Rectal smooth muscle tissue (tissue), 1 donor: ENCODE measurements at regions not wholly inside any gene's neighbourhood (a gene's known extent, or its start where the extent isn't known, plus 50 kb on each side); places are given as distances from the start of the nearest gene placed in this dataset.

Experiments used
- H3K27ac ChIP-seq: one replicate; pipeline ENCODE4 v1.7.0; 2013; ENCODE audit warnings: low read depth, low read length, inconsistent platforms
- H3K27me3 ChIP-seq: one replicate; pipeline ENCODE4 v1.7.0; 2013; ENCODE audit warnings: low read length; ENCODE audit not compliant: control insufficient read depth, insufficient read depth
- H3K36me3 ChIP-seq: one replicate; pipeline ENCODE4 v1.7.0; 2013; ENCODE audit warnings: low read length; ENCODE audit not compliant: control insufficient read depth, insufficient read depth
- H3K4me1 ChIP-seq: one replicate; pipeline ENCODE4 v1.7.0; 2013; ENCODE audit warnings: low read length; ENCODE audit not compliant: control insufficient read depth, insufficient read depth
- H3K4me3 ChIP-seq: one replicate; pipeline ENCODE4 v1.7.0; 2013; ENCODE audit warnings: low read length
- H3K9ac ChIP-seq: one replicate; pipeline ENCODE4 v1.7.0; 2013; ENCODE audit warnings: low read length

DNA sequence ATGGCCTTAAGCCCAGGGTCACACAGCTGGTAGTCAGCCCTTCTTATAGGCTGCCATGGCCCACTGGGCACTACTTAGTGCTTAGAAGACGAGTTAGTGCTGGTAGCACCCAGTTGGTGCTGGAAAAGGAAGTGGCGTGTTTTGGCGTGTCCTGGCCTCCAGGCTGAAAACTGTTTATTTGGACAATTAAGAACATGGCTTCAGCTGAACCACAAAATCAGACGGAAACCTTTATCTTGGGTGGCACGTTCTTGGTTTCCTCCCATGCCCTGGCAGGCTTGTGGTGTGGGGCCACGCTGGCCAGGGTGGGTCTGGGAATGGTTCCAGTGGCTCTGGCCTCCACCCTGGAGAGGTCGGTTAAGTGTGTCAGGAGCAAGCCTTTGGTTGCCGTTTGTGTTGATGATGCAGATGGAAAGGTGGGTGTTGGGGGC, 141.5 kb upstream of the HAAO start:
- H3K9ac ChIP-seq, result no peak overlapping the region
- no peaks in the 10 kb centered on the region for H3K27me3 ChIP-seq
- no peaks in the 10 kb centered on the region for H3K36me3 ChIP-seq
- H3K4me3 ChIP-seq, result no peak overlapping the region
- peaks cover 19% of the 10 kb centered on the region for H3K4me1 ChIP-seq
- H3K27ac ChIP-seq, result no peak overlapping the region

GRCh38 chr2:42932271-42933151, 140.1 kb upstream of the HAAO start:
- Histone ChIP-seq H3K9ac (no peak overlapping the region), H3K27me3 (no peaks in the 10 kb centered on the region), H3K27ac (peak overlapping the region; percentile 29), H3K36me3 (no peaks in the 10 kb centered on the region), H3K4me3 (no peak overlapping the region), H3K4me1 (peaks cover 21% of the 10 kb centered on the region)

GRCh38 chr2:42931818-42932195, 139.4 kb upstream of the HAAO start:
- no peak overlapping the region for H3K4me3 ChIP-seq
- H3K4me1 ChIP-seq, result peaks cover 27% of the 10 kb centered on the region
- no peaks in the 10 kb centered on the region for H3K36me3 ChIP-seq
- no peak overlapping the region for H3K9ac ChIP-seq
- H3K27me3 ChIP-seq, result no peaks in the 10 kb centered on the region
- no peak overlapping the region for H3K27ac ChIP-seq

GRCh38 chr2:42931146-42931817, 138.9 kb upstream of the HAAO start:
- H3K27ac ChIP-seq, result no peak overlapping the region
- no peak overlapping the region for H3K4me3 ChIP-seq
- no peak overlapping the region for H3K9ac ChIP-seq
- H3K36me3 ChIP-seq, result no peaks in the 10 kb centered on the region
- peaks cover 31% of the 10 kb centered on the region for H3K4me1 ChIP-seq
- H3K27me3 ChIP-seq, result no peaks in the 10 kb centered on the region

DNA sequence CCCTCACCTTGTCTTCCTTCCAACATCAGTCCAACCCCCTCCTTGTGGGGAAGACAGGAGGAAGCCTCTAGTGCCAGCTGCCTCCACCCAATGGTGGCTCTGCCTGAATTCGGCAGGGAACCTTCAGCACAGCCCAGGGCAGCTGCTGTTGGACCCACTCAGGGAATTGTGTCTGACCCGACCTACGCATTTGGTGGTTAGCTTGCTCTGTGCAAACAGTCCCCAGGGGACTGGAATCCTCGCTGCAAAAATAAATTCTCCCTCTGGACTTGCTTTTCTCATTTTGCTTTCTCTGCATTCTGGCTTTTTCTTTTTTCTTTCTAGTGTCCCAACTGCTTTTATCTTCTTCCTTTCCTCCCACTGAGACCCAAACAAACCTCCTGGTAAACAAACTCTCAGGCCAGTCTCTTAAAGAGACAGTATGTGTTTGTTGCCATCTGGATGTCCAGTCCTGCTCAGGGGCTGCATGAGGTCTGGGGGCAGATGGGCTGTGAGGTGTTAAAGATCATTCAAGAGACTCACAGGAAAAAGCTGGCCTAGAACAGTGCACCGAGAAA, 137.7 kb upstream of the HAAO start:
- Histone ChIP-seq H3K36me3 (no peaks in the 10 kb centered on the region), H3K27ac (peak overlapping the region; percentile 70), H3K9ac (no peak overlapping the region), H3K27me3 (no peaks in the 10 kb centered on the region), H3K4me3 (no peak overlapping the region), H3K4me1 (peaks cover 43% of the 10 kb centered on the region)

DNA sequence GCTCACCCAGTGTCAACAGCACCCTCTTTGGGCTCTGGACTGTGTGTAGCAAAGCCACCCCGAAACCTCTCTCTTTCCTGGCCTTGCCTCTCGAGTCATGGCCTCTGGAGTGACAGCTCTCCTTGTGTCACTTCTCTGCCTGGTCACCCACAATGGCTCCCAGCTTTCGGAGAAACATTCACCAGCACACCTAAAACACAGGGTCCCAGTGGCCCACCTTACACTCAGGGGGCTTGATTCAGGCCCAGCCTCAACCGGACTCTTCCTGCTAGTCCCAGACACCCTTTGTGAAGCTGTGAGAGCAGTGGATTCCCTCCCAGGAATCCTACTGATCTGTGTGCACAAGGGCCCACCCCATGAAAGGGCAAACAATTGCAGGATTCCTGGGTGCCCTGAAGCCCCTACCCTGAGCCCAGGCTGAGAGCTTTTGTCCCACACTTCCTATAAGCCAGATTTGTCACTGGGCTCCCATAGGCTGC, 137.2 kb upstream of the HAAO start:
- Histone ChIP-seq H3K36me3 (no peaks in the 10 kb centered on the region), H3K4me3 (no peak overlapping the region), H3K4me1 (peaks cover 48% of the 10 kb centered on the region), H3K9ac (no peak overlapping the region), H3K27ac (peak overlapping the region; percentile 70), H3K27me3 (no peaks in the 10 kb centered on the region)

GRCh38 chr2:42928692-42929545, 136.5 kb upstream of the HAAO start:
- Histone ChIP-seq H3K36me3 (no peaks in the 10 kb centered on the region), H3K9ac (no peak overlapping the region), H3K4me1 (peaks cover 55% of the 10 kb centered on the region), H3K4me3 (no peak overlapping the region), H3K27ac (peak overlapping the region; percentile 70), H3K27me3 (no peaks in the 10 kb centered on the region)

DNA sequence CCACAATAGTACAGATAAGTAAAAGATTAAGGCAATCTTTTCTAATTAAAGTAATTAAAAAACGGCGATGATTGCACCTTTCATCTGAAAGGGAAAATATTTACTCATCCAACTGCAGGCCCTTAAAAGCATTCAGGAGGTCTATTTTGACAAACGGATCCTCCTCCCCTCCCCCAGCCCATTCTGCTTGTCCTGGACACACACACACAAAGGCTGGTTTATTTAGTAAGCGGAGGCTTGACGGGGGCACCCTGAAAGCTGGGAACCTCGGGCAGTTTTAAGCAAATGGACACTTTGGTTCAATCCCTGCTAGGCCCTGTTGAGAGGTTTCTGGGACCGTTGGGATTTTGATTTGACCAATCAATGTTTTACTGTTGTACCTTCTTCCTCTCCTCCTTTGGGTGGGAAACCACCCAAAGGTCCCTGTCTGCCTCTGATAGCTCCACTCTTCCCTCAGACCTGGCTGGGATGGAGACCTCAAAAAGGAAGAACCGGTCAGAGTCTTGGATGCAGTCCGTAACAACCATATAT, 135.8 kb upstream of the HAAO start:
- no peak overlapping the region for H3K4me3 ChIP-seq
- no peaks in the 10 kb centered on the region for H3K36me3 ChIP-seq
- no peak overlapping the region for H3K9ac ChIP-seq
- H3K27ac ChIP-seq, result no peak overlapping the region
- H3K4me1 ChIP-seq, result peaks cover 61% of the 10 kb centered on the region
- no peaks in the 10 kb centered on the region for H3K27me3 ChIP-seq

DNA sequence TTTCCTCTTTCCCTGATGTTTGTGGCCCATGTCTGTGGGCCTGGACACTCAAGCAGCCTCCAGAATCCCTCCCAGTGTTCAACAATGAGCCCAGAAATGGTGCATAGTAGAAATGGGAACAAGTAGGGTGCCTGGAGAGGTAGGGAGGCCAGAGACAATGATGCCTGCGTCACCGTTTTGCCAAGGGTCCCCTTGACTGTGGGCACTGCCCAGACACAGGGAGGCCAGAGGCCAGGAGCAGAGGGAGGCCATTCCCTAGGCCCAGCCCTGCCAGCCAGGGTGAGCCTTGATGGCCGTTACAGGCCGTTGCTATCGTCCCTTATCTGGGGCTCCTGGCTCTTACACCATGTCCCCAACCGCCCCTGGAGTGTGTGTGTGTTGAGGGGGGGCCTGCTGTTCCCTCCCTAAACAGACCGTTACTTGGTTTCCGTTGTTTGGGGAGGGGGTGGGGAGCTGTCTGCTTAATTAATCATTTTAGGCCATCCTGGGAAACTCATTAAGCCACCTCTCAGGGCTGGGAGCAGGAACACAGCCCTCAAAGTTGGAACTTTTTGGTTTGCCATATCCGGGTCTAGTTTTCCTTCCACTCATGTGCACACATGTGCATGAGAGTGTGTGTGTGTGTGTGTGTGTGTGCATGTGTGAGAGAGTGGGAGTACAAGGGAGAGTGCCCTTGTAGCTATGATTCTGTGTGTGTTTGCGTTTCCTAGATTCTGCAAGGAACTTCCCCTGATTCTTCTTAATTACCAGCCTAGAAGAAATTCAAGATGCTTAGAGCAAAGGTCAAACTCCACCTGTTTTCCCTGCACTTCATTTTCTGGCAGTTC, 135.2 kb upstream of the HAAO start:
- no peak overlapping the region for H3K9ac ChIP-seq
- H3K36me3 ChIP-seq, result no peaks in the 10 kb centered on the region
- peak overlapping the region; percentile 87 for H3K27ac ChIP-seq
- no peak overlapping the region for H3K4me3 ChIP-seq
- no peaks in the 10 kb centered on the region for H3K27me3 ChIP-seq
- peaks cover 66% of the 10 kb centered on the region for H3K4me1 ChIP-seq

- no peak overlapping the region for H3K4me3 ChIP-seq
- H3K9ac ChIP-seq, result no peak overlapping the region
- H3K27me3 ChIP-seq, result no peaks in the 10 kb centered on the region
- H3K4me1 ChIP-seq, result peaks cover 64% of the 10 kb centered on the region
- H3K27ac ChIP-seq, result peak overlapping the region; percentile 87
- no peaks in the 10 kb centered on the region for H3K36me3 ChIP-seq
Observed at GRCh38 chr2:42926434-42927333, 134.3 kb upstream of the HAAO start.
